HG03442 (cell line): ENCODE measurements at regions not wholly inside any gene's neighbourhood (a gene's known extent, or its start where the extent isn't known, plus 50 kb on each side); places are given as distances from the start of the nearest gene placed in this dataset.
A peak's percentile ranks its signal among the peaks of the same experiment; 100 is the strongest.

Experiments
- ATAC-seq: cut with Tn5 transposase; IDR thresholded peaks from one replicate; pipeline ENCODE4 v1.9.1; 2021; ENCODE audit warnings: mild to moderate bottlenecking, moderate library complexity; ENCODE audit not compliant: unreplicated experiment

DNA sequence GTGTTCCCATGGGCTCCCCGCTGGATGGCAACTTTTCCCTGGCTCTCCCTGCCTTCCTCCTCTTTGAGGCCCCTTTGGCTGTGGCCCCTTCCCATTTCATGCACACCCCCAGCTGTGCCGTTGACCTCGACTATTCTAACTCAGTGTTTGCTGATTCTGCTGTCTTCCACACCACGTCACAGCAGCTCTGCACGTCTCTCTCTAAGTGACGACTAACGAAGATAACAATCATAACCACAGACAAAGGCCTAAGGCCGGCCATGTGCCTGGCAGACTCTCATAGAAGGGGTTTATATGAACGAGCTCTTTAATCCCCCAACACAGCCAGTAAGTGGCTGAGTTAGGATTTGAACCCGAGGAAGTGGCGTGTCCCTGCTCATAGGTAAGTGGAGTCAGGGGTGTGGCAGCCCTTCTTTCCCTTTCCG lies 151.5 kb upstream of the SHH start:
- no peak for ATAC-seq

DNA sequence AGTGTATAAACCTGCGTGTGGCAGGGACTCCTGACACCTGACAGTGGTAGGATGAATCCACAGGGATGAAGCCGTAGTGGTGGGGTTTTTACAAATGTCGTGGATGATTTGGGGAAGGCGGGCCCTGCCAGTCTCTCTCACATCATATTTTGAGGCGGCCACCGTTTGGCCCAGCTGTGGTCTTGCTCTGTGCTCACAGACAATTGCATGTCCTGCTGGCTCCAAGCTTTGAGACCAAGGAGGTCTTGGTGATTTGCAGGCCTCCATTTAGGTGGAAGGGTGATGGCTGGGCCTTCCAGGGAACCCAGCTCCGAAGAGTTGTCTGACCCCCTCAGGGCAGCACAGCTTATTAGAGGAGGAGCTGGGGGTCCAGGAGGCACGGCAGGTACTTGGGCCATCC lies 151.1 kb upstream of the SHH start:
- ATAC-seq = no peak

DNA sequence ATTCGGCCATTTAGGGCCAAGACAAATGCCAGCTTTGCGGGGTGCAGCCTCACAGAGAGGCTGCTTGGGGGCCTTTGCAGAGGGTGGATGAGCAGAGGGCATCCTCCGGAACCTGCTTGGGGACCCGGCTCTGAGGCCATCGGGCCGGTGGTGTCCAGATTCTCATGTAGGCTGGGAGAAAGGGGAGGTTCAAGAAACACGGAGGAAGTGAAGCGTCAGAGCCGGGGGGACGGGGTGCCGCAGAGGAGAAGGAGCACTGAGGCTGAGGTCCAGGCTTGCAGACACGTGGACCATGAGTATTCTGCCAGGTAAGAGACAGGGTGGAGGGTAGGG lies 150.7 kb upstream of the SHH start:
- no peak for ATAC-seq

DNA sequence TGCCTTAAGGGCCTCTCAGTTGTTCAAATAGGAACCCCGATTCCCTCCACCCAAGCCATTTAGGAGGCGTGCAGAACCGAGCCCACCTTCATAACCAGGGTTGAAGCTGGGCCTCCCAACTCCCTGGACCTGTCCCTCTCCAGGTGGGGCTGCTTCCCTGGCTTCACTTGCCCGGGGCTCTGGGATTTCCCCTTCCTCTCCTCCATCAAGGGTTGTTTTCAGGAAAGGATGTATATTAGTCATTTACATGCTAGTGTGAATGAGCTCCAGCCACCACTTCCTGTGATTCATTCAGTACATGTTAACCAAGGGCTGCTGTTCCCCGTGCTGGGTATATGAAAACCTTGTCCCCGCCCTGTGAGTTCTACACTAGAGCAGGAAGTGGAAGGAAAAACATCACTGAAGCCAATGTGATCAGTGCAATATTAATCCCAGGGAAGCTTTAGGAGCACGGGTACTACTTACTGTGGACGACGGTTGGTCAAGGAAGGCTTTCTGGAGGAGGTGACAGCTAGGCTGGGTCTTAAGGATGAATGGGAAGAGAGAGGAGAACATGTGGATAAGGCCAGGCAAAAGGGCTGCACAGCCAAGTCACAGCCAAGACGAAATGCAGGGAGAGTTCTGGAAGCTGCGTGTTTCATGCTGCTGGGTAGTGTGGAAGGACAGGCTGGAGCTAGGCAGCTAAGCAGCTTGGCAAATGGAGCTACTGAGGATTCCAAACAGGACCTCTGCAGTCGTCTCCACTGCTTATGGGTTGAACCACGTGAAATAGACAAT lies 150.1 kb upstream of the SHH start:
- peak; percentile 39 for ATAC-seq

DNA sequence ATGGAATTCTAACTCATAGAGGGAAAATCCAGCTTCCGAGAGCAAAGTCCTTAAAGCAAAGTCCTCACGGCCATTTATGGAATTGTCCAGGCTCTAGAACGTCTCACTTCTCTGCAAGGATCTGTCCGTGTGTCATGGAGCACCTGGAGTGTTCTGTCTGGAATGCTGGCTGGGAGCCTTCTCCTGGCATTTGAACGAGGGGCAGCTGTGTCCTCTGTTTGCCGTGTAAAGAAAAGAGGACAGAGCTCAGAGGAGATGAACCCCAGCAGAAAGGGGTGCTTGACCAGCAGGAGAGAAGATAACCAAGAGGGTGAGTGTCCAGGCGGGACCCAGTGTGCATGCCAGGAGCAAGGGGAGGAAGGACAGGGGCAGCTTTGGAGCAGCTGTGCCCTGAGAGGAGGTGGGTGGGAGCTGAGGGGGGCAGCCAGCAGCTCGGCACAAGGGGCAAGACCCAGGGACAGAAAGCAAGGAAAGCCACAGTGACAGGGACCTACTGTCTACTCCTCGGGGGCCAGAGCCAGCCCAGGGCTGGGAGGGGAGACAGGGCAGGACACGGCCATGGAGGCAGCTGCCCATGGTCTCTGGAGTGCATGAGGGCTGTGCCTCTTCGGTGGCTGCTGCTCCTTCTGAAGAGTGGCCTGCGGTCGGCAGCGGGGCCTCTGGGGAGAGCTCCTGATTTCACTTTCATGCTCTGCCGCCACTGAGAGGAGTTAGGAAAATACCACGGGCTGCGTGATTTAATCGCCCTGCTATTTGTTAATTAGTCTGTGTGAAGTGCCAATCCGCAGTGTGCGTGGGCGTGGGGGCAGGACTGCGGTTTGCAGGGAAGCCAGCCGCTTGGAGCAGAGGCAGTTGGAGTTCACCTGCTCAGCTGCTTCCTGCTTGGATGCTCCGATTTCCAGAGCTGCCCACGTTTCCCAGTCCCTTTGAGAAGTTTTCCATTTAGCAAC lies 149.3 kb upstream of the SHH start:
- ATAC-seq = no peak

DNA sequence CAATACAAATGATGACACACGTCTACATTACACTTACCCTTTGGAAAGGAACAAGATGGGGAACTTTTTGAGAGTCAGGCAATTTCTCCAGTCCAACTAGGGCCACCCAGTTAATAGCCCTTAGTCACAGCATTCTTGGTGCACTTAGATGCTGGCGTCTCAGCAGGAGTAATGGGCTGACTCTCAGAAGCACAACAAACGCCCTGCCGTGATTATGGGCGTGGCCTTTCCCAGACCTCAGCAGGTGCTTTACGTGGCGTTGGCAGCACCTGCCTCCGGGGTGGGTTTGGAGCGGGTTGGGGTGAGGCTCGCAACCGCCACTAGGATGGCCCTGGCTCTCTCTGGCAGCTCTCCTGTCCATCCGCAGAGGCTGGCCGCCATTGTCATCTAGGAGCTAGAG lies 147.6 kb upstream of the SHH start:
- no peak for ATAC-seq

DNA sequence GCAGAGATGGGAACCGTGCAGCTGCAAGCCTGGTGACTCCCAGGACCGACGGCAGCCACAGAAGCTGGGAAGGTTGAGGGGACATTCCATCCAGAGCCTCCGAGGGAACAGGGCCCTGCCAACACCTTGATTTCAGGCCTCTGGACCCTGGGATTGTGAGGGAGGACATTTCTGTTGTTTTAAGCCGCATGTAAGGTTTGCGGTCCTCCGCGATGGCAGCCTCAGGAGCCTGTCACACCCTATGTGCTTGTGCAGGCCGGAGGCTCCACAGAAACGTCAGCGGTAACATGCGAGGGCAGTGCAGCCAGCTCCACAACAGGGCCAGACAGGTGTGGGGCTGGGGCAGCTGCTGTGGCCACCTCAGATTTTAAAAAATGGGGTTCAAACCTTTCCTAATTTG lies 144.7 kb upstream of the SHH start:
- ATAC-seq = no peak

DNA sequence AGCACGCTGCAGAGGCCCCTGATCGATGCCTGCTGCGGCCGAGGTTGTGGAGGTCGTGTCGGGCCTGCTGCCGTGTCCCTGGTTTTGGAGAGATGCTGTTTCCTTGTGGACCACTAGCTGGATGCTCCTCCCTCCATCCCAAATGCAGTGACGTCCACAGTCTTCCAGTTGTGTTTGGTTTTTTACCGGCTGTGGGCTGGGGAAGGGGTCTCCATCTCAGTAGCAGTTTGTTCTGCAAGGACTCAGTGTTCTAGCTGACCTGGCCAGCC lies 143.0 kb upstream of the SHH start:
- no peak for ATAC-seq

DNA sequence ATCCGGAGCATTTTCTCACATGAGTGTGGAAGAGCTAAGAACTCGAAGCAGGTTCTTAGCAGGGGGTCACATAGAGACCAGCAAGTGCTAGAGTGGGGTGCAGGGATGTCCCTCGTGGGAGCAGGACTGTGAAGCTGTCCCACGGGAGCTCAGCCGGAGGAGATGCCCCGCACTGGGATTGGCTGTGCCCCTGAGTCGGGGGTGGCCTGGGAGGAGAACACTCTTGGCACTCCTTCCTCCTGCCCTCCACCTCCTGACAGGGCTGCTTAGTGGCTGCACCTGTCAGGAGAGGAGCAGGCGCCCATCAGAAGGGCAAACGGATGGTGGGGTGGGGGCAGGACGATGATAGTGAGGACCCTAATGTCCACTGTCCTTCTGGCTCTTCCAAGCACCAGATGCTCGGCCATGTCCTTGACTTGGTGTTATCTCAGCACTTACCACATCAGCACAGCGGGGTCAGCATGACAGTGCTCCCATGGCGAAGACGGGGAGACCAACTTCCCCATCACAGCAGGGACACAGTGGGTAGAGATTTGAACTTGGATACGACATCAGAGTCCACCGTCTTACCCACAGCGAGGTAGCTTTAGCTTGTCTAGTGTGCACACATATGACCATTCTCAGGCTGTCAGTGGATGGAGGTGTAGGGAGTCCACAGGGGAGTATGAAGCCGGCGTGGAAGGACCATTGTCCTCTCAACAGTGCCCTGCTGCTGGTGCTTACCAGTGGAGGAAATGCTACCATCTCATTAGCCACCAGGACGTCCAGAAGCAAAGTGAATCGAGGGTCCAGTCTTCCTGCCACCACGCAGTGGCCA lies 142.5 kb upstream of the SHH start:
- ATAC-seq = no peak

DNA sequence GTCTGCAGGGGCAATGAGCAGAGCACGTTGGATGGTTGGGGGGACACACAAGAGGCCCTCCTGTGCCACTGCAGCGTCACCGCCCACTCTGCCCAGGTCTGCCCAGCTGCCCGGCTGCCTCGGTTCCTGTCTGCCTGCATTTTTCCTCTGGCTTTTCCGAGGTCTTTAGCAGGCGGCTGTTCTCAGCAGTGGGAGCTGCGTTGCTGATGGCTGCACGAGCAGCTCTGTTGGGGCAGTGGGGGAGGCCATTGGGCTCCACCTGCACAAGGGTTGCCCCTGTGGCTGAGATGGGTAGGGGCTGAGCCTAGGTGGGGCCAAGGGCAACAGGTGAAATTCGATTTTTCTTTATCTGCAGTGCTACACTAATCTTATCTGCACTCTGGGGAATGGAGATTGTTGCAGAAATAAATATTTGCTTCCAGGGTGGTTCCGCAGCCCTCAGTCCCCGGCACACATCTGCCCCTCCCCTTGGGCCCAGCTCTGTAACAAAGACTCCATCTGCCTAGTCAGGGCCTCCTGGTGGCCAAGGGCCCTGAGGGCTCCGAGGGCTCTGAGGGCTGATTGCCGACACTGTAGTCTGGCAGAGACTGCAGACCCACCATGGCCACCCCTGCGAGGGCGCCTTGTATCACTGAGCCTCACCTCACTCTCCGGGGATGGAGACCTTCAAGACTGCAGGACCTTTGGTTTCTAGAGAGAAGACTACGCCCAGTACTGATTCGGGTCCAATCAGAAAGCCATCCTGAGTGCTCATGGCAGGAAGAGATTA lies 141.7 kb upstream of the SHH start:
- ATAC-seq = no peak

DNA sequence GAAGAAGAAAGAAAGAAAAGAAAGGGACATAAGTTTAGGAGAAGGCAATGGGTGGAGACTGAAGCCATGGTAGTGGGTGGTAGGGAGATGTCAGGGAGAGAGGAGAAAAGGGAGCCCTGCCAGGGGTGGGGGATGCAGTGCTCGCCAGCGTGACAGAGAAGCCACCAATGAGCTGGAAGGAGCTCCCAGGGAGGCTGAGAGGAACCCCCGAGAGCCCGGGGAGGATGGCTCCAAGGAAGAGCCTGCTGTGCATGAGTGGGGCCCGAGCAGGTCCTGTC lies 141.2 kb upstream of the SHH start:
- no peak for ATAC-seq

DNA sequence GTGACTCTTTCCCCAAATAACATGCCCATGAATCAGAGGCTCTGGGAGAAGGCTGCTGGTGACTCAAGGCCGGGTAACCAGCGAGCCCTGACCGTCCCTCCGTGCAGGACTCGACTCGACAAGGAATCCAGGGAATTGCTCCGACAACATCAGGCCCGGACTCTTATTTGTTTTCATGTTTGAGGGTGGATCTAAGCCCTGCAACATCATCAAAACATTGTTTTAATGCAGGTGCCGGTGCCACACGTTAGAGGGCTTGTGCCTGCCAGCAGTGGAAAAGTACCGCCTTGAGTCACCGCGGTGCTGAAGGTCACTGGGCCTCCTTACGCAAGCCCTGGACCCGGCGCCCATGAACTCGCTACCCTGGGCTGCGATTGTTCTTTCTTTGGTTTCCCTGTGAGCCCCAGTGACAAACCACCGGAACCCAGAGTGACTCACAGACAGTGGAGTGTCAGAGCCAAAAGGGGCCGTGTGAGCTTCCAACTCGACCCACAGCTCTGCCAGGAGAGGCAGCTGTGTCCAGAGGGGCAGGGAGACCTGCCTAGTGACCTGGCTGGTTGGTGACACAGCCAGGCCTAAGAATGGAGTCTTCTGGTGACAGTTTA lies 139.4 kb upstream of the SHH start:
- no peak for ATAC-seq

DNA sequence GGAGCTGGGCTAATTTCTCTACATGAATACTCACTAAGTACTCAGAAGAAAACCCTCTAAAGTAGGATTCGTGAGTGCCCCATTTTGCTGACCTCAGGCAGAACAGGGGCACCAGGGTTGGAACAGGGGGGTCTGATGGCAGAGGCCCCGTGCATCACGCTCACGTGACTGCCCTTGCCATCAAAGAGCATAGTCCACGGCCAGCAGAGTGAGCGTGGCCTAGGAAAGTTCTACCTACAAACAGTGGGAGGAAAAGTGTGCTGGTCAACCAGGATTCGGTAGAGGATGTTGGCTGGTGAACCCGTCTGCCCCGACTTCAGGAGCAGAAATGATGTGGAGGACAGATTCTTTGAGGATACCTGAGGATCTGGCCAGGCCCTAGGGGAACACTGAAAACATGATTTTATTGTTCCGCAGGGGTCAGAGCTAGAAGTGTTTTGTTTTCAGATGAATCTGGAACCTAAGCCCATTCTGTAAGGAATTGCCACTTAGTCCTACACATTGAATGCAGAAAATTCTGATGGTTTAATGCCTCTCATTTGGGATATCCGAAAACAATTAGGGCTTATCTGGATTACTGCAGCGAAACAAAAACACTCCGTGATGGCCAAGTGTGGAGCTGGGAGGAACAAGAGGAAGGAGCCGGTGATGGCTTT lies 138.8 kb upstream of the SHH start:
- no peak for ATAC-seq

DNA sequence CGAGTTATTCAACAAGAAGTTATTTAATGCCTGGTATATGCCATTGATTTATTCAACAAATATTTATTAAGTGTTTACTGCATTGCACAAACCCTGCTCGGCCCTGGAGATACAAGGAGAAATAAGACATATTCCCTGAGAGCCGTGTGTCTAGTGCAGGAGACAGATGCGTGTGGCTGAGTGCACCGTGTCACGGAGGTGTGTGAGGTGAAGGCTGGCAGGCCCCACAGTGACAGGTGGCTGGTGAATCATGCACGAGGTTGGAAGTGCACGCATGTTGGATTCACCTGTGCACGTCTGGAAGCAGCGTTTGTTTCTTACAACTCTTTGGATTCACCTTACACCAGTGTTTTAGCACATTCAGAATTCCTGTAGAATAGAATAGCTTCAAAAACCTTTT lies 136.6 kb upstream of the SHH start:
- ATAC-seq = no peak

DNA sequence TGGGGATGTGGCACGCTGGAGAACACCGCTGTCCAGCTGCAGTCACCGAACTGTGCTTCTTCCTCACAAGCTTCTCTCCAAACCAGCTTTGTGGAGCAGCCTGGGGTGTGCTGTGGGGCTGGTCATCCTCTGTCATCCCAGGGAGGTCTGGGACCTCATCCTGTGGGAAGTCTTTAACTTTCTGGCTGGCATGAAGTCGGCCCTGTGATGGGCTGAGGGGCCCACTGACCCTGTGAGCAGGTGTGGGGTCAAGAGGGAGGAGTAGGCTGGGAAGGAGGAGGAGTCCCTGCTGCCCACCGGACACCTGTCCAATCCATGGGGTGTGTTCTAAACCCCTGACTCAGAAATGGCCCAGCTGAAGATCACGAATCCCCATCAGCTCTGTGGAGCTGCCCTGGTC lies 136.2 kb upstream of the SHH start:
- no peak for ATAC-seq

DNA sequence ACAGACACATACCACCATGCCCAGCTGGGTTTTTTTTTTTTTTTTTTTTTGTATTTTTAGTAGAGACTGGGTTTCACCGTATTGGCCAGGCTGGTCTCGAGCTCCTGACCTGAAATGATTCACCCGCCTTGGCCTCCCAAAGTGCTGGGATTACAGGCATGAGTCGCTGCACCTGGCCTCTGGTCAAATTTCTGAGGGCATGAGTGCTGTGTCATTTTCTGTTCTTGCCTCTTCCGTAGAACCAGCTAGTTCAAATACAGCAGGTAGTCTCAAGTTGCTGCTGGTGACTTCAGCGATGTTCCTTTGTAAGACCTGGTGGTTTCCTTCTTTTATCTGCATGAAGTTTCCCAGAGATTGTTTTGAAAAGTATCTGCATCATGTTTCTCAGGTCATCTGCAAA lies 134.8 kb upstream of the SHH start:
- no peak for ATAC-seq

DNA sequence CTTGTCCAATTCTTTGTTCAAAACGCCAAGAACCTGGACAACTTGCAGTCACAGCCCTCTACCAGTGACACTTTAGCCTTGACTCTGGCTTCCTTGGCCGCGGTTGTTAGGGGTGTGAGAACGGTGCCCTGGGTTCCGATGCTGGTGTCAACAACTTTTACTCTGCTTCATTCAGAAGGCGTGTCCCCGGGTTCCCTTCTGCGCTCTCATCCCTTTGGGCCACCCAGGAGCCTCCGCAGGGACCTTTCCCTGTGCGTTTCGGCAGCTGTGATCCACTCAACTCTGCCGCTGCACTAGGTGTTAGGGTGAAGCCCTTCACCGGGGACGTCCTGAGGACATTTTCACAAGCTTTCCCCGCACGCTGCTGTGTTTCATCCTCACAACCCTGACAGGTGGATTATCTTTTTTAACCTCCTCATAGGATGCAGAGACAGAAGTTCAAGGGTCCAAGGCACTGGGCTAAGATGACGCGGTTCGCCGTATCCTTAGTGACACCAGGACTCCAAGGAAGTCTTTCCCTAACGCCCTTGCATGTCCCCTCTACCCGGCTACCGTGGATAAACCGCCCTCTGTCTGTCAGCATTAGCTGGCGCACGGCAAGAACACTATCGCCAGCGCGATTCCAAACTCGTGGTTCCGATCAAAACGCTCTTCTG lies 133.5 kb upstream of the SHH start:
- no peak for ATAC-seq

DNA sequence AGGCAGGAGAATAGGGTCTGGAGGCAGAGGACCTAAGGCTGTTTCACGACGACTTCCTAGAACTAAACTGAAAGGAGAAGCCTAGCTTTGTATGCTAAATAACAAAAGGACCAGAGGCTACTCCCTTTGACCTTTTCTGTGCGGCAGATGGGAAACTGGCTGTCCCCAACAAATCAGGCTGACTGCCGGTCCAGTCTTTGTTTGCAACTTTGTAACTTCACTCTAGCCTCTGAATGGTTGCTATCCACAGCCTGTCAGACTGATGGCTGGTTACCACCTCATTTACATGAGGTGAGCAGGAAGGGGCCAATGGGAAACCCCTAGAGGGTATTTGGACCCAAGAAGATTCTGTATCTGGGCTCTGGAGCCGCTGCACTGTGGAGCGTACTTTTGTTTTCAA lies 132.6 kb upstream of the SHH start:
- no peak for ATAC-seq

DNA sequence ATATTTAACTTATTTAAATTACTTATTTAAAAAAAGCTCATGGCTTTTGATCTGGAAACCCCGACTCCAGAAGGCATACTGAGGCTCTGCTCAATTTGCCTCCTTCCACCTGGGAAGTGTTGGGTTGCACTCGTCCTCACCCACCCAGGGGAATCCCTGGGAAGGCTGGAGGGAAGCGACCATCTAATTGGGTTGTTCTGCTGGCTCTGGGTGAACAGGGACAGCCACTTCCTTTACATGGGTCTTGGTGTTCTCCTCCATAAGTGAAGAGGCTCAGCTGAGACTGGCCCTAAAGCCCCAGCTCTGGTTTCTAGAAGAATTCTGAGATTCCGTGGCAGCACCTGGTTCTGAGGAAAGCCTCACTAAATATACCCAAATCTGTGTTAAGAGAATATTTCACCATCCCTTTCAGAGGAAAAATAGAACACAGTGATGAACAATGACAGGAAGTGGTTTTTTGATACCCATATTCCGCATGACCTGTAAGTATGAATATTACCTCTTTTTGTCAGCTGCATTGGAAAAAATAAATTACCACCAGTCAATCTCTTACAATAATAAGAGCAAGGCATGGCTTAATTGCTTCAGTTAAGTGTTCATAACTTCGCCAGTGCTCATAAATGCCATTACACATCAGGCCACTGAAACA lies 131.1 kb upstream of the SHH start:
- ATAC-seq = no peak
